ENCODE measurements at regions not wholly inside any gene's neighbourhood (a gene's known extent, or its start where the extent isn't known, plus 50 kb on each side); places are given as distances from the start of the nearest gene placed in this dataset.

- TF ChIP-seq CTCF (IDR thresholded peaks at IDR 0.05): no peak
- no peak for TF ChIP-seq EZH2 (IDR thresholded peaks at IDR 0.05; ENCODE audit: borderline replicate concordance, insufficient read depth, low read depth, low read length, poor library complexity, severe bottlenecking)
These were observed 81.4 kb downstream of the MRM1 start for GRCh38 chr17:36682773-36683172.

Measured in B cell (primary cell).